WTC11 (cell line): ENCODE measurements at regions not wholly inside any gene's neighbourhood (a gene's known extent, or its start where the extent isn't known, plus 50 kb on each side); places are given as distances from the start of the nearest gene placed in this dataset.
A peak's percentile ranks its signal among the peaks of the same experiment; 100 is the strongest.

Experiments used
- ATAC-seq: fragments of 200-7000 bp; cut with Tn5 transposase; 2 replicates; pipeline ENCODE4 v1.10.0; 2021; ENCODE audit warnings: mild to moderate bottlenecking, moderate library complexity
- CTCF ChIA-PET: fragments of 300-600 bp; sonication (Branson Sonifier 250); formaldehyde crosslinking; loops from one replicate; lab custom pipeline; 2021; ENCODE audit warnings: antibody characterized with exemption; lab: Charles Lee
- POLR2A ChIA-PET: fragments of 350-600 bp; sonication (Branson Sonifier 250); formaldehyde crosslinking; loops from one replicate; lab custom pipeline; 2021; ENCODE audit warnings: antibody characterized with exemption; lab: Charles Lee
- DNase-seq: peaks from one replicate; pipeline ENCODE4 v3.0.0; 2021; ENCODE audit warnings: low spot score
- H3K27ac Mint-ChIP-seq: 2 replicates; pipeline ENCODE4 v1.8.0; 2021; ENCODE audit warnings: mixed read lengths
- H3K27me3 Mint-ChIP-seq: 2 replicates; pipeline ENCODE4 v1.8.0; 2021; ENCODE audit warnings: low read depth, mild to moderate bottlenecking, moderate library complexity, mixed read lengths
- H3K36me3 Mint-ChIP-seq: 2 replicates; pipeline ENCODE4 v1.8.0; 2021; ENCODE audit warnings: mixed read lengths
- H3K4me1 Mint-ChIP-seq: 2 replicates; pipeline ENCODE4 v1.8.0; 2022; ENCODE audit warnings: mixed read lengths
- H3K4me3 Mint-ChIP-seq: 2 replicates; pipeline ENCODE4 v1.8.0; 2021; ENCODE audit warnings: mild to moderate bottlenecking, moderate library complexity, mixed read lengths
- H3K9me3 Mint-ChIP-seq: 2 replicates; pipeline ENCODE4 v1.8.0; 2021; ENCODE audit warnings: mixed read lengths
- EMX1 ChIP-seq: fragments of 250-450 bp; sonication (Bioruptor Pico); IDR thresholded peaks from 2 replicates; pipeline ENCODE4 v1.8.0; 2021; ENCODE audit warnings: mild to moderate bottlenecking
- FOXK1 ChIP-seq: sonication (generic); formaldehyde crosslinking; IDR thresholded peaks from 2 replicates; pipeline ENCODE4 v1.8.0; 2022; ENCODE audit warnings: mild to moderate bottlenecking, moderate library complexity, missing genetic modification reagents
- FOXP4 ChIP-seq: sonication (generic); formaldehyde crosslinking; IDR thresholded peaks from 2 replicates; pipeline ENCODE4 v1.8.0; 2022; ENCODE audit warnings: mild to moderate bottlenecking, missing genetic modification reagents
- IRF1 ChIP-seq: sonication (generic); formaldehyde crosslinking; IDR thresholded peaks from 2 replicates; pipeline ENCODE4 v1.8.0; 2023; ENCODE audit warnings: missing genetic modification reagents
- IRF2 ChIP-seq: sonication (generic); formaldehyde crosslinking; IDR thresholded peaks from 2 replicates; pipeline ENCODE4 v1.8.0; 2022; ENCODE audit warnings: low read depth, missing genetic modification reagents, borderline replicate concordance
- MAX ChIP-seq: sonication (generic); formaldehyde crosslinking; IDR thresholded peaks from 2 replicates; pipeline ENCODE4 v1.8.0; 2022; ENCODE audit warnings: mild to moderate bottlenecking, missing genetic modification reagents
- NFATC4 ChIP-seq: fragments of 250-450 bp; sonication (Bioruptor Pico); IDR thresholded peaks from 2 replicates; pipeline ENCODE4 v1.9.0; 2021; ENCODE audit warnings: mild to moderate bottlenecking
- PRDM15 ChIP-seq: sonication (generic); formaldehyde crosslinking; IDR thresholded peaks from 2 replicates; pipeline ENCODE4 v1.8.0; 2022; ENCODE audit warnings: missing genetic modification reagents
- SP1 ChIP-seq: sonication (generic); formaldehyde crosslinking; conservative IDR thresholded peaks from 2 replicates; pipeline ENCODE4 v1.8.1; 2022; ENCODE audit warnings: missing genetic modification reagents
- USF2 ChIP-seq: sonication (generic); formaldehyde crosslinking; IDR thresholded peaks from 2 replicates; pipeline ENCODE4 v1.8.1; 2023; ENCODE audit warnings: mild to moderate bottlenecking, missing genetic modification reagents, moderate library complexity
- ZNF219 ChIP-seq: sonication (generic); formaldehyde crosslinking; IDR thresholded peaks from 2 replicates; pipeline ENCODE4 v1.8.0; 2023; ENCODE audit warnings: missing genetic modification reagents, mild to moderate bottlenecking, borderline replicate concordance
- ZNF281 ChIP-seq: sonication (generic); formaldehyde crosslinking; IDR thresholded peaks from 2 replicates; pipeline ENCODE4 v1.8.0; 2023; ENCODE audit warnings: mild to moderate bottlenecking, missing genetic modification reagents
- ZNF396 ChIP-seq: fragments of 250-450 bp; sonication (Bioruptor Pico); IDR thresholded peaks from 2 replicates; pipeline ENCODE4 v1.8.0; 2021; ENCODE audit warnings: mild to moderate bottlenecking, moderate library complexity, borderline replicate concordance
- ZNF512 ChIP-seq: sonication (generic); formaldehyde crosslinking; IDR thresholded peaks from 2 replicates; pipeline ENCODE4 v1.8.1; 2022; ENCODE audit warnings: missing genetic modification reagents, borderline replicate concordance

GRCh38 chr4:158046345-158046744 is 126.5 kb downstream of the GASK1B start (continued):
- TF ChIP-seq USF2 (CRISPR knock-in tag) (no peak), ZNF281 (CRISPR knock-in tag) (no peak), ZNF512 (no peak)

- no peaks in the 10 kb centered on the region for H3K27me3 Mint-ChIP-seq
- 0 out of 2 replicates have a peak, but pooled peaks have one; percentile 18 for ATAC-seq
- DNase-seq, result no peak
- CTCF ChIA-PET, result no interaction called here
- H3K4me1 Mint-ChIP-seq, result no peaks in the 10 kb centered on the region
- H3K9me3 Mint-ChIP-seq, result peaks cover 25% of the 10 kb centered on the region
- H3K4me3 Mint-ChIP-seq, result no peak overlapping the region
- POLR2A ChIA-PET, result no interaction called here
- 0 out of 2 replicates have a peak, but pooled peaks cover 3% of the 10 kb centered on the region for H3K36me3 Mint-ChIP-seq
- no peak for TF ChIP-seq SP1
- TF ChIP-seq ZNF219 (CRISPR knock-in tag), result no peak
- no peak for TF ChIP-seq ZNF396 (CRISPR knock-in tag)
- no peak for TF ChIP-seq IRF2
- TF ChIP-seq FOXP4 (CRISPR knock-in tag), result no peak
- TF ChIP-seq IRF1 (CRISPR knock-in tag), result no peak
- TF ChIP-seq EMX1 (CRISPR knock-in tag), result no peak
- TF ChIP-seq MAX (CRISPR knock-in tag), result no peak
- H3K27ac Mint-ChIP-seq, result no peak overlapping the region
These were observed 128.7 kb downstream of the GASK1B start for GRCh38 chr4:158043971-158044618.

GRCh38 chr4:158042591-158043030 is 130.2 kb downstream of the GASK1B start:
- Mint-ChIP-seq H3K9me3 (peaks cover 28% of the 10 kb centered on the region), H3K4me3 (no peak overlapping the region), H3K36me3 (0 out of 2 replicates have a peak, but pooled peaks cover 3% of the 10 kb centered on the region), H3K27me3 (no peaks in the 10 kb centered on the region), H3K4me1 (no peaks in the 10 kb centered on the region), H3K27ac (no peak overlapping the region)
- ATAC-seq (no peak), DNase-seq (no peak)
- CTCF ChIA-PET, result no interaction called here
- POLR2A ChIA-PET, result no interaction called here
- TF ChIP-seq NFATC4 (no peak), FOXK1 (CRISPR knock-in tag) (no peak), PRDM15 (no peak), USF2 (CRISPR knock-in tag) (no peak)
